HCT116 (cell line): ENCODE measurements at regions not wholly inside any gene's neighbourhood (a gene's known extent, or its start where the extent isn't known, plus 50 kb on each side); places are given as distances from the start of the nearest gene placed in this dataset.

Experiments
- CTCF ChIP-seq, 3 experiments: fragments of 200-600 bp in 1 of 3; sonication (generic) in 1 of 3; IDR thresholded peaks in 2 of 3; conservative IDR thresholded peaks in 1 of 3; 2 replicates each; pipeline ENCODE4 v1.5.1; 2012 to 2017; ENCODE audit warnings: low read depth in 2 of 3, low read length in 2 of 3, antibody characterized with exemption in 1 of 3, borderline replicate concordance in 1 of 3, control low read depth in 1 of 3, mild to moderate bottlenecking in 1 of 3, mixed read lengths in 1 of 3, mixed run types in 1 of 3, moderate library complexity in 1 of 3; ENCODE audit not compliant: insufficient read depth in 1 of 3
- ELF1 ChIP-seq: IDR thresholded peaks from 2 replicates; pipeline ENCODE4 v1.6.1; 2012; ENCODE audit warnings: low read depth, borderline replicate concordance
- POLR2A ChIP-seq: IDR thresholded peaks from 2 replicates; pipeline ENCODE4 v1.7.0; 2011; ENCODE audit warnings: borderline replicate concordance; ENCODE audit not compliant: insufficient read depth, insufficient read length; ENCODE audit errors: extremely low read depth
- POLR2AphosphoS5 ChIP-seq: IDR thresholded peaks from 2 replicates; pipeline ENCODE4 v1.6.1; 2011; ENCODE audit warnings: mild to moderate bottlenecking, low read depth, low read length, moderate library complexity
- RAD21 ChIP-seq: IDR thresholded peaks from 2 replicates; pipeline ENCODE4 v1.6.1; 2012; ENCODE audit warnings: low read depth, mild to moderate bottlenecking
- REST ChIP-seq: IDR thresholded peaks from 2 replicates; pipeline ENCODE4 v1.6.1; 2012; ENCODE audit warnings: low read depth
- SP1 ChIP-seq: IDR thresholded peaks from 2 replicates; pipeline ENCODE4 v1.6.1; 2012; ENCODE audit warnings: low read depth

- TF ChIP-seq CTCF (IDR thresholded peaks at IDR 0.05 in 2 of 3, conservative IDR thresholded peaks at IDR 0.05 in 1 of 3; ENCODE audit: borderline replicate concordance in 1 of 3, insufficient read depth in 1 of 3, low read depth in 2 of 3, low read length in 2 of 3), result no peak
- TF ChIP-seq POLR2A, result no peak
- no peak for TF ChIP-seq POLR2AphosphoS5
- TF ChIP-seq REST, result no peak
- TF ChIP-seq RAD21, result no peak
- TF ChIP-seq SP1, result no peak
- TF ChIP-seq ELF1, result no peak
These were observed 507.8 kb upstream of the ZNF608 start for GRCh38 chr5:125254267-125254666.
